ENCODE measurements at regions not wholly inside any gene's neighbourhood (a gene's known extent, or its start where the extent isn't known, plus 50 kb on each side); places are given as distances from the start of the nearest gene placed in this dataset.

DNA sequence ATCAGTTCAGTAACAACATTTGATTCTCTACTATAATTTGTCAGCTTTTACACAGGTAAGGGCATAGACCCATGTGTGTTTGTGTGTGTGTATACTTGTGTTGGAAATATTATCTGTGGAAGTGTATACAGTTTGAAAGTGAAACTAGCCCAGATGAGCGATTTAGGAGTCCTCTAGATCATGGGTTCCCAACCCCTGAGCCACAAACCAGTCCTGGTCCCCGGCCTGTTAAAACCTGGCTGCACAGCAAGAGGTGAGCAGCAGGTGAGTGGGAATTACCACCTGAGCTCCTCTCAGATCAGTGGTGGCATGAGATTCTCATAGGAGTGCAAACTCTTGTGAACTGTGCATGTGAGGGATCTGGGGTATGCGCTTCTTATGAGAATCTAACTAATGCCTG lies 1221.5 kb upstream of the SORCS1 start:
- peaks cover 13% of the 10 kb centered on the region for H3K9me3 Mint-ChIP-seq
- no peak overlapping the region for H3K4me3 Mint-ChIP-seq
- no peak for DNase-seq
- H3K27me3 Mint-ChIP-seq: no peaks in the 10 kb centered on the region
- H3K4me1 Mint-ChIP-seq (ENCODE audit: low read depth): no peaks in the 10 kb centered on the region
- no peaks in the 10 kb centered on the region for H3K36me3 Mint-ChIP-seq (ENCODE audit: low read depth)
- no peak overlapping the region for H3K27ac Mint-ChIP-seq

DNA sequence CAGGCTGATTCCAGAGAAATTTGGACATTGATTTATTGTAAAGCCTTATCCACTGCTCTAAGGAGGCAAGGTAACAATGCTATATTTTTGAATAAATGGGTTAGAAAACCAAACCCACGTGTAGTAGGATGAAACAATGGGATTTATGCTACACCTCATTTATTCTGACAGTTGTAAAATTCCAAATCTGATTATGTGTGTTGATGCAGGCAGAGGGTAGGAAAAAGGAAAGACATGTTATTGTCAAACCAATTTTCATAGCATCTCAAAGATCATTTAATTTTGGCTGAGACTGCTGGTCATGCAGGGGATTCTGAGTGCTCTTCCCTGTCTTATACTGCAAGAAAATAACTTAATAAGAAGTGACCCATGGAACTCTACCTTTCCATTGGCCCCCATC lies 1219.9 kb upstream of the SORCS1 start:
- H3K4me1 Mint-ChIP-seq (ENCODE audit: low read depth): no peaks in the 10 kb centered on the region
- H3K27ac Mint-ChIP-seq: no peak overlapping the region
- peaks cover 13% of the 10 kb centered on the region for H3K9me3 Mint-ChIP-seq
- no peaks in the 10 kb centered on the region for H3K36me3 Mint-ChIP-seq (ENCODE audit: low read depth)
- no peaks in the 10 kb centered on the region for H3K27me3 Mint-ChIP-seq
- DNase-seq: no peak
- H3K4me3 Mint-ChIP-seq: no peak overlapping the region

DNA sequence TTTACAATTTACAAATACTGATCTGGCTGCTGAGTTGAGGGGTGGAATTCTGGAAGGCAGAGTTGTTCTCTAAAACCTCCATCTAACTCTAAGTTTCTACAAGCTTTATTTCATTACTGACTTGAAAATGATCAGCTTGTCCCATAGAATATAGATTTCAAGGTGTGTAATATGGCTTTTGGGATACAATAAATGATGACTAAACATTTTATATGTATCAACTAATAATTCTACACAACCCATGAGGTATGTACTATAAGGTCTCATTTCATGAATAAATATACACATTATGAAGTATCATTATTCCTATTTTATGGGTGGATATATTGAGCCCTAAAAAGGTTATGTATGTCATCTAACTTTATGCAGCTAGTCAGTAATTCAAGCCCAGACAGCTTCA lies 1214.3 kb upstream of the SORCS1 start:
- H3K36me3 Mint-ChIP-seq (ENCODE audit: low read depth): no peaks in the 10 kb centered on the region
- no peaks in the 10 kb centered on the region for H3K27me3 Mint-ChIP-seq
- no peaks in the 10 kb centered on the region for H3K4me1 Mint-ChIP-seq (ENCODE audit: low read depth)

DNA sequence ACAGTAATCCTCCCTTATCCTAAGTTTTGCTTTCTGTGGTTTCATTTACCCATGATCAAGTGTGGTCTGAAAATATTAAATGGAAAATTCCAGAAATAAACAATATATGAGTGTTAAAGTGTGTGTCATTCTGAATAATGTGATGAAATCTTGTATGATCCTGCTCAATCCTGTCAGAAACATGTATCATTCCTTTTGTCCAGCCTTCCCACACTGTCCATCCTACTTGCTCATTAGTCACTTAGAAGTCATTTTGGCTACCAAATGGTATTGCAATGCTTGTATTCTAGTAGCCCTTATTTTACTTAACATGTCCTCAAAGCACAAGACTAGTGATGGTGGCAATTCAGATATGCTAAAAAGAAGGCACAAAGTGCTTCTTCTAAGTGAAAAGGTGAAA lies 1211.2 kb upstream of the SORCS1 start:
- peaks cover 28% of the 10 kb centered on the region for H3K9me3 Mint-ChIP-seq
- H3K4me3 Mint-ChIP-seq: no peak overlapping the region
- DNase-seq: no peak
- no peaks in the 10 kb centered on the region for H3K27me3 Mint-ChIP-seq
- H3K36me3 Mint-ChIP-seq (ENCODE audit: low read depth): no peaks in the 10 kb centered on the region
- H3K27ac Mint-ChIP-seq: no peak overlapping the region
- no peaks in the 10 kb centered on the region for H3K4me1 Mint-ChIP-seq (ENCODE audit: low read depth)

More for the DNA sequence above, 1214.3 kb upstream of the SORCS1 start:
- no peak for DNase-seq
- H3K4me3 Mint-ChIP-seq: no peak overlapping the region
- H3K27ac Mint-ChIP-seq: no peak overlapping the region
- peaks cover 23% of the 10 kb centered on the region for H3K9me3 Mint-ChIP-seq

DNA sequence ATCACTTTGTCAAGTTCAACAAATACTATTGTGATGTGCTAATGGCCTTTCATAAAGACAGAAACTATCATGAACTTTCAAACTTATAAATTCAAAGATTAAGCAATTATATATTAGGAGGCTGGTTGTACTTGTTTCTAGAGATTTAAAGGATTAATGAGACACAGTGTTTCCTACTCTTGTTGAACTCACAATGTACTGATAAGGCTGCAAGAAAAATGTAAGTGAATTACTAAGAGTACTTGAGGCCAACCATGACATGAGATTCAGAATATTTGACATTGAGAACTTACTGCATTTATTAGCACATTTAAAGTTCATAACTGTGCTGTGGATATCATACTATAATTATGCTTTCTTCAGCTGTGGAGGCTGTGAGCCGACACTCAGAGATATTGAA lies 1210.5 kb upstream of the SORCS1 start:
- DNase-seq: no peak
- Mint-ChIP-seq H3K27ac (no peak overlapping the region), H3K27me3 (no peaks in the 10 kb centered on the region), H3K9me3 (peaks cover 34% of the 10 kb centered on the region), H3K36me3 (ENCODE audit: low read depth) (no peaks in the 10 kb centered on the region), H3K4me1 (ENCODE audit: low read depth) (no peaks in the 10 kb centered on the region), H3K4me3 (no peak overlapping the region)

DNA sequence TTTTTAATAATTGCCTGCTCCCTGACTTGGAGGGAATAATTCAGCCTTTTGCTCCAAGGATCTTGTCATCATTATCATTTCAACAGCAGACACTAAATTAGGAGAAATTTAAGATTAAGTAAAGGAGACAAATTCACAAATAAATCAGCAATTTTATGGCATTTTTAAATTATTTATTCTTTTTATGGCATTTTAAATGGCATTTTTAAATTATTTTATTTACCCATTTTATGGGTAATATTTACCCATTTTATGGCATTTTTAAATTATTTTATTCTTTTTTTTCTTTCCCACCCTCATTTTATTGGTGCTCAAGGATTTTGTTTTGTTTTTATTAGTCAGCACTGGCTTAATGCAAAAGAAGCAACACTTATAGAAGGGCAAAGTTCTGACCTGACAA lies 1201.0 kb upstream of the SORCS1 start:
- H3K4me1 Mint-ChIP-seq (ENCODE audit: low read depth): no peaks in the 10 kb centered on the region
- peaks cover 30% of the 10 kb centered on the region for H3K9me3 Mint-ChIP-seq
- H3K36me3 Mint-ChIP-seq (ENCODE audit: low read depth): no peaks in the 10 kb centered on the region
- H3K27me3 Mint-ChIP-seq: no peaks in the 10 kb centered on the region
- no peak overlapping the region for H3K27ac Mint-ChIP-seq
- no peak overlapping the region for H3K4me3 Mint-ChIP-seq
- DNase-seq: no peak

DNA sequence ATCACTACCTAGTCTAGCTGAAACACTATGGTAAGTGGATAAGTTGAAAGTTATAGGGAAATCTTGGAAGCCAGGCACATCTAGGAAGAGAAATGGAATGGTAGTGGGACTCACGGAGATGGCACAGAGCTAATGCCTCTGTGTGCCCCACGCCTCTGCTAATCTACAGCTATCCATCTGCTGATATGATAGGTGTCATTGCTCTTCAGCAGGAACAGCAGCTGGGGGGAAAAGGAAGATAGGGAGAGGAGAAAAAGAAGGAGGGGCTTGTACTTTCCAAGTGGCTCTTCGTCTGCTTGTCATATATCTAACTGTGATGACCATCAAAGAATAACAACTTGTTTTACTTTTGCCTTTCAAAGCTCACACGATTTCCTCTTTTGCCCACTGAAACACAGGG lies 1199.1 kb upstream of the SORCS1 start:
- H3K9me3 Mint-ChIP-seq: peaks cover 22% of the 10 kb centered on the region
- no peak overlapping the region for H3K4me3 Mint-ChIP-seq
- DNase-seq: no peak
- H3K36me3 Mint-ChIP-seq (ENCODE audit: low read depth): no peaks in the 10 kb centered on the region
- H3K4me1 Mint-ChIP-seq (ENCODE audit: low read depth): no peaks in the 10 kb centered on the region
- no peaks in the 10 kb centered on the region for H3K27me3 Mint-ChIP-seq
- no peak overlapping the region for H3K27ac Mint-ChIP-seq

DNA sequence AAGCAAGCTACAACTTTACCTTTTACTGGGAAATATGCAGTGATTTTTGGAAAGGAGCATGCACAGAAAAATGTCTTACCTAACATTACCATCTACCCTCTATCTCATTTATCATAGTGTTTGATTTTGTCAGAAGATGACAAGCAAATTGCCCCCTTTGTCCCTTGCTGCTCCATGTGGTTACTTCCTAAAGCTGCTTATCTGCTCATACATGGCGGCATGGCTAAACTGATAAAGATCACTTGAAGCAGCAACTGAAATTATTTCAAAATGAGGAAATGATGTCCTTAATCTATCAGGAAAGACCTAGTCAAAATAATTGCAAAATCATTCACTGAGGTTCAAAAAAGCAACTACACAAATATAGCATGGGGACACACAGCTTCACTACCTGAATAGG lies 1198.5 kb upstream of the SORCS1 start:
- Mint-ChIP-seq H3K9me3 (peaks cover 21% of the 10 kb centered on the region), H3K27ac (no peak overlapping the region), H3K4me3 (no peak overlapping the region), H3K36me3 (ENCODE audit: low read depth) (no peaks in the 10 kb centered on the region), H3K4me1 (ENCODE audit: low read depth) (no peaks in the 10 kb centered on the region), H3K27me3 (no peaks in the 10 kb centered on the region)
- no peak for DNase-seq

DNA sequence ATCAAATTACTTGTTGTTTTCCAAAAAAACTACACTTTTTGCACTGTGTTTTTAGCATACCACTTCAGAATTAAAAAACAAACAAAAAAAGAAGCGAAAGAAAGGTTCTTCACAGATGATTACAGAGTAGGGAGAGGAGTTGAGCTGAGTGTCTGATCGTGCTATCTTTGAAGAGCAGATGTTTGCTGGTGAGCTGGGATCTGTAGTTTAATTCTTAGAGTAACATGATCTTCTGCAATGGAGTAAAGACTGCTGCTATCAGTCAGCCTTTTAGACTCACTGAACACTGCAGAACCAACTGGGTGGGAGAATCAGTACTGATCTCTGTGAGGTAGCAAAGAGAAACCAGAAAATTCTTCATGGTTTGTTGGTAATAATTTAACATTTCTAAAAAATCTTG lies 1197.8 kb upstream of the SORCS1 start:
- Mint-ChIP-seq H3K9me3 (peaks cover 23% of the 10 kb centered on the region), H3K36me3 (ENCODE audit: low read depth) (no peaks in the 10 kb centered on the region)

DNA sequence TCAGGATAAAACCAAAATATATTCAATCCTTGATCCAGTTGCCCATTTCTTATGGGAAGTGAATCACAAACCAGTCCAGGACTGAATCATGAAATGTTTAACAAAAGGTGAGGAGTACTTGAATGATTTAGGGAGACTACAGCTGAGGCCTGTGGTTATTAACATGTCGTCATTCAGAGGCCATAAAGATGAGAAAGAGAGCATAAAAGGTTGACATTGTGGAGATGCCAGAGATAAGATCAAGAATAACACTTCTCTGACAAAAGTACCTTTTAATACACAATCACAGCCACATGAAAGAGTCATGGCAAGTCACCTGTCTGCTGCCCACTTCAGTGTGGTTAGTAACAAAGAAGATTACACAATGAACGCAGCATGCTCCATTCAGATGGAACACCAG lies 1195.7 kb upstream of the SORCS1 start:
- no peaks in the 10 kb centered on the region for H3K4me1 Mint-ChIP-seq (ENCODE audit: low read depth)
- no peak overlapping the region for H3K4me3 Mint-ChIP-seq
- H3K36me3 Mint-ChIP-seq (ENCODE audit: low read depth): no peaks in the 10 kb centered on the region
- no peaks in the 10 kb centered on the region for H3K27me3 Mint-ChIP-seq
- DNase-seq: no peak
- no peak overlapping the region for H3K27ac Mint-ChIP-seq
- H3K9me3 Mint-ChIP-seq: peaks cover 32% of the 10 kb centered on the region

More for the DNA sequence above, 1197.8 kb upstream of the SORCS1 start:
- DNase-seq: no peak
- H3K4me3 Mint-ChIP-seq: no peak overlapping the region
- H3K27me3 Mint-ChIP-seq: no peaks in the 10 kb centered on the region
- H3K4me1 Mint-ChIP-seq (ENCODE audit: low read depth): no peaks in the 10 kb centered on the region
- no peak overlapping the region for H3K27ac Mint-ChIP-seq

DNA sequence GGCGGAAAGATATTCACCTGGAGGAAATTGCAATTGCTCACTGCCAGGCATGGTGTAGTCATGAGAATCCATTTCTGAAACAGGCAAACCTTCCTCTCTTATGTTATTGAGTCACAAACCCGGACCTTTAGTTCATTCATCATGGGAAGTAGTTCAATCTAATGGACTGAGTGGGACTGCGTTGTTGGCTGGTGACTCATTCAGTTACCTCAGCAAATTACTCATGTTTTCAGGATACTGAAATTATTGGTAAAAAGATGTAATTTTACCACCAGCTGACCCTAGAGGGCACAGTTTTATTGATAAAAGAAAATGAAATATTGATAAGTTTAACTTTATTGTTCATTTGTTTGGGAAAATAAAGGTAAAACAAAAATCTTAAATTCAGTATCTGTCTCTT lies 1194.4 kb upstream of the SORCS1 start:
- no peak for DNase-seq
- no peak overlapping the region for H3K4me3 Mint-ChIP-seq
- peaks cover 29% of the 10 kb centered on the region for H3K9me3 Mint-ChIP-seq
- H3K4me1 Mint-ChIP-seq (ENCODE audit: low read depth): no peaks in the 10 kb centered on the region
- H3K27ac Mint-ChIP-seq: no peak overlapping the region
- no peaks in the 10 kb centered on the region for H3K27me3 Mint-ChIP-seq
- H3K36me3 Mint-ChIP-seq (ENCODE audit: low read depth): no peaks in the 10 kb centered on the region

DNA sequence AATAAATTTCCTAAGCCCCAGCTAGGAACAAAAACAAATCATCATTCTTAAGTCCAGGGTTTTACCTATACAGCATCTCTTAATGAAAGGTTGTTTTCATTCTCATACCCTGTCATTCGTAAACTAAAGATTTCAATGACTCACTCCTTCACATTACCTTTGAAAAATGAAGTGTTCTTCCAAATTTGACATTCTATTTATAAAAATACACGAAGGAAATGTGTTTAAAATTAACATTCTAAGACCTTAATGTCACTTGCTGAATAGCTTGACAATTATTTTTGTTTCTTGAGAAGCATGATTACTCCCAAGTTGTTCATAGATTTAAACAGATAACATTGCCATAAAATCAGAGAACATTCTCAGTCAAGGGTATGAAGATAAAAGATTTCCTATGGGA lies 1188.3 kb upstream of the SORCS1 start:
- DNase-seq: no peak
- Mint-ChIP-seq H3K27me3 (no peaks in the 10 kb centered on the region), H3K27ac (no peak overlapping the region), H3K4me1 (ENCODE audit: low read depth) (no peaks in the 10 kb centered on the region), H3K4me3 (no peak overlapping the region), H3K9me3 (peaks cover 24% of the 10 kb centered on the region), H3K36me3 (ENCODE audit: low read depth) (no peaks in the 10 kb centered on the region)

DNA sequence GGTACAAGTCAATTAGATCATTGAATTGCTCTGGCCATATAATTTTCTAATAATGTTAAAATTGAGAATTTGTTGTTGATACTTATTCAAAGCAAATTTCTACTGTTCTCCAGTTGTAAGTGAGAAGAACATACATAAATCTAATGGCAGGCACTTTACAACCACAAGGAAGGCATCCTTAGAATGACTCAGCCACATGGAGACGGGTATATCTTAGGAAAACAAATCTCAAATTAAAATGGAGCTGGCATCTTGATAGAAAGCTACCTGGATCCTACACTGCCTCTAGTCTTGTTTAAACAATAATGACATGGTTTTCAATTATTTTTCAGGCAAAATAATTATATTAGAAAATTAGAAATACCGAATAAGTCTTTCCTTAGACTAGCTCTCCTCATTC lies 1183.7 kb upstream of the SORCS1 start:
- Mint-ChIP-seq H3K27ac (no peak overlapping the region), H3K27me3 (no peaks in the 10 kb centered on the region), H3K9me3 (peaks cover 18% of the 10 kb centered on the region), H3K4me3 (no peak overlapping the region), H3K4me1 (ENCODE audit: low read depth) (no peaks in the 10 kb centered on the region), H3K36me3 (ENCODE audit: low read depth) (no peaks in the 10 kb centered on the region)
- no peak for DNase-seq

DNA sequence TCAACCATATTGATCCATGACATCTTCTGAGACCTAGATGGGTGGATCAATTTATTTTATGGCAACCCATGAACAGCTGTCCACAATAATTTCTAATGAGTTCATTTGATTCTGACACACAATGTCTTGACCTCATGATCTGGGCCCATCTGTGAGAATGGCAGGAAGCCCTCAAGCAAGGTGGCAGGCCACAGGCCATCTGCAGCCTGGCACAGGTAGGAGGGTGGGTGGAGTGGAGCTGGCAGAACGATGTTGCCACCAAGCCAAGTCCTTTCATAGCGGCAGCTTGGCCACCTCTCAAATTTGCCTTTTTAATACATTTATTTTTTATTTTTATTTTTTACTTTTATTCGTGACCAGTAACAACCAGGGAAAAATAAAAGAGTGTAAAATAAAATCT lies 1181.6 kb upstream of the SORCS1 start:
- Mint-ChIP-seq H3K36me3 (ENCODE audit: low read depth) (no peaks in the 10 kb centered on the region), H3K4me3 (no peak overlapping the region), H3K27ac (no peak overlapping the region), H3K4me1 (ENCODE audit: low read depth) (no peaks in the 10 kb centered on the region), H3K27me3 (no peaks in the 10 kb centered on the region), H3K9me3 (peaks cover 15% of the 10 kb centered on the region)
- no peak for DNase-seq

DNA sequence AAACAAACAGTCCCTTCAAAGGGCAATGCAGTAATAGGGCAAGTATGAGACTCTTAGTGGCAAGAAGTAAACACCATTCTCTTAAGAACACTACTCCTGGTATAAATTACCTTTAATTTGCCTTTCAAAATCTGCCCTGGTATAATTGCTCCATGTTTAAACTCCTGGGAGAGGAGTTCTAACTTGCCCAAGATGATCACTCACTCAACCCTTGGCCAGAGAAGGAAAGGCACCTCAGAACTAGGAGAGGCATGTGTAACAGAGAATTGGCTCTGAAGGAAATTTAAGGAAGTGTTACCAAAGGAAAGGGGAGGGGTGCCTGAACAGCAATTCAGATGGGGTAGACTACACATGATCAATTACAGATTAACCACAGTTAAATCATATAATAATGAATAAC lies 1173.6 kb upstream of the SORCS1 start:
- Mint-ChIP-seq H3K27me3 (no peaks in the 10 kb centered on the region), H3K4me3 (no peak overlapping the region), H3K9me3 (peaks cover 10% of the 10 kb centered on the region), H3K27ac (no peak overlapping the region), H3K36me3 (ENCODE audit: low read depth) (no peaks in the 10 kb centered on the region), H3K4me1 (ENCODE audit: low read depth) (no peaks in the 10 kb centered on the region)
- DNase-seq: no peak

DNA sequence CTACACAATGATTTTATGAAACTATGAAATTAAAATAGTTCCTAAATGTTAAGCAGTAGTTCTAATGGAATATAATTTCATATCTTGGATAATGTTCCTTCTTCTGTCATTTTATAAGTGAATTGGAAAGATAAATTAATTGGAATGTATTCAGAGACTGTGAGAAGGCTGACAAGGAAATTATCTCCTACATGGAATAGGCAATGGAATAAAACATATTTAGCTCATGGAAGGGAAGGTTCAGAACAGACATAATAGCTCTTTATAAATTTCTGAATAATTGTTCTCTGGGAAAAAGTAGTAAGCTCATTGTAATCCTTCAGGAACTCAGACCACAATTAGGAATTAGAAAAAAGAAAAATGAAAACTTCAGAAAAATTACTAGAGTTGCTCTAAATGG lies 1172.3 kb upstream of the SORCS1 start:
- no peak overlapping the region for H3K27ac Mint-ChIP-seq
- no peaks in the 10 kb centered on the region for H3K36me3 Mint-ChIP-seq (ENCODE audit: low read depth)
- DNase-seq: no peak
- H3K27me3 Mint-ChIP-seq: no peaks in the 10 kb centered on the region
- H3K4me1 Mint-ChIP-seq (ENCODE audit: low read depth): no peaks in the 10 kb centered on the region
- peaks cover 10% of the 10 kb centered on the region for H3K9me3 Mint-ChIP-seq
- H3K4me3 Mint-ChIP-seq: no peak overlapping the region
